Breast epithelium (tissue), 3 donors: ENCODE measurements at regions not wholly inside any gene's neighbourhood (a gene's known extent, or its start where the extent isn't known, plus 50 kb on each side); places are given as distances from the start of the nearest gene placed in this dataset.

Experiments
- POLR2A ChIP-seq: fragments of 450-650 bp; IDR thresholded peaks from one replicate; pipeline ENCODE4 v1.6.1; 2016; ENCODE audit warnings: antibody characterized with exemption, mild to moderate bottlenecking, moderate library complexity
- TF ChIP-seq, protein P1 (sequence below), 3 donors: fragments of 450-650 bp; IDR thresholded peaks; one replicate each; pipeline ENCODE4 v1.5.1; 2016 to 2017; ENCODE audit warnings: antibody characterized with exemption in 3 of 3, mild to moderate bottlenecking in 3 of 3, moderate library complexity in 3 of 3

DNA sequence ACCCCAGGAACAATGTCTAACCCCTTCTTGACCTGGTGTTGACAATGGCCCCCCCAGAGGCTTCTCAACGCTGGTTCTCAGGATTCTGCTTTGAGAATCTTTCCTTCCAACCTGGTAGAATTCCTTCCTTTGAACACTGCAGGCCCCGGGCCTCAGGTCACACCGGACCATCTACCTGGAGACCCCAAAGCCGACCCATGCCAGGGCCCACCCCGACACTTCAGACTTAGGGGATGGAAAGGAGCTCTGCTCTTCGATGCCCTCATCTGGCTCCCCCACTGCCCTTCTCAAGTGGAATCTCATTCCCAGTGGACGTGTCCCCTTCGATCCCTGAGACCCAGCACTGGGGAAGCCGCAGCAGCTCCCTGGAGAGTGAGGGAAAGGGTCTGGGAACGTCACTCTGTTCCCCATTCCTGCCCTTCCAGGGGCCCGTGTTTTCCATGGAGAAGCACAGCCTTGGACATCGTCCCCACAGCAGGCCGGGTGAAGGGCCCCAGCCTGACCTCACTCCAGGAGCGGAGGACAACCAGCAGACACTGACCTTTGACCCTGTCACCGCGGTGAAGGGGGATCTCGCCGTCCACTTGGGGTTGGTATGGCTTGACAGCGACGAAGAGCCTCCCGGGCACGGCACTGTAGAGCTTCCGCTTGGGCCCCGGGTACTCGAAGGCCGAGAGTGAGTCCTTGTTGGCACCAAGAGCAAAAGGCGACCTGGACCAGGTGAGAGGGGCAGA is 408.3 kb downstream of the CTTN start:
- TF ChIP-seq, protein P1, sequence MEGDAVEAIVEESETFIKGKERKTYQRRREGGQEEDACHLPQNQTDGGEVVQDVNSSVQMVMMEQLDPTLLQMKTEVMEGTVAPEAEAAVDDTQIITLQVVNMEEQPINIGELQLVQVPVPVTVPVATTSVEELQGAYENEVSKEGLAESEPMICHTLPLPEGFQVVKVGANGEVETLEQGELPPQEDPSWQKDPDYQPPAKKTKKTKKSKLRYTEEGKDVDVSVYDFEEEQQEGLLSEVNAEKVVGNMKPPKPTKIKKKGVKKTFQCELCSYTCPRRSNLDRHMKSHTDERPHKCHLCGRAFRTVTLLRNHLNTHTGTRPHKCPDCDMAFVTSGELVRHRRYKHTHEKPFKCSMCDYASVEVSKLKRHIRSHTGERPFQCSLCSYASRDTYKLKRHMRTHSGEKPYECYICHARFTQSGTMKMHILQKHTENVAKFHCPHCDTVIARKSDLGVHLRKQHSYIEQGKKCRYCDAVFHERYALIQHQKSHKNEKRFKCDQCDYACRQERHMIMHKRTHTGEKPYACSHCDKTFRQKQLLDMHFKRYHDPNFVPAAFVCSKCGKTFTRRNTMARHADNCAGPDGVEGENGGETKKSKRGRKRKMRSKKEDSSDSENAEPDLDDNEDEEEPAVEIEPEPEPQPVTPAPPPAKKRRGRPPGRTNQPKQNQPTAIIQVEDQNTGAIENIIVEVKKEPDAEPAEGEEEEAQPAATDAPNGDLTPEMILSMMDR (IDR thresholded peaks at IDR 0.05), result no peak
- TF ChIP-seq POLR2A, result no peak
